ENCODE measurements at regions not wholly inside any gene's neighbourhood (a gene's known extent, or its start where the extent isn't known, plus 50 kb on each side); places are given as distances from the start of the nearest gene placed in this dataset.

DNA sequence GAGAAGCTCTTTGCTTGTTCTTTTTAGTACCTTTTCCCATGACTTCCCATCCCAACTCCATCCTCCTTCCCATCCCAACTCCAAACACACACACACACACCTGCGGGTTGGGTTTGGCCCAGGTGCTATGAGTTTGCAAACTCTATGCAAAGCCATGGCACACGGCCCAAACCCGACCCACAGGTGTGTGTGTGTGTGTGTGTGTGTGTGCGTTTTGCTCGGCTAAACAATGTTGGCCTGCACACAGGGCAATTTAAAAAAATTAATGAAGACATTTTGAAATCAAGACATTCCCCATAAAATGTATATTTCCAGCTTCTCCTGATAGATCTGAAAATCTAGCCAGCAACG, 103.7 kb upstream of the TLE3 start:
- DNase-seq (ENCODE audit: low spot score) = no peak

DNA sequence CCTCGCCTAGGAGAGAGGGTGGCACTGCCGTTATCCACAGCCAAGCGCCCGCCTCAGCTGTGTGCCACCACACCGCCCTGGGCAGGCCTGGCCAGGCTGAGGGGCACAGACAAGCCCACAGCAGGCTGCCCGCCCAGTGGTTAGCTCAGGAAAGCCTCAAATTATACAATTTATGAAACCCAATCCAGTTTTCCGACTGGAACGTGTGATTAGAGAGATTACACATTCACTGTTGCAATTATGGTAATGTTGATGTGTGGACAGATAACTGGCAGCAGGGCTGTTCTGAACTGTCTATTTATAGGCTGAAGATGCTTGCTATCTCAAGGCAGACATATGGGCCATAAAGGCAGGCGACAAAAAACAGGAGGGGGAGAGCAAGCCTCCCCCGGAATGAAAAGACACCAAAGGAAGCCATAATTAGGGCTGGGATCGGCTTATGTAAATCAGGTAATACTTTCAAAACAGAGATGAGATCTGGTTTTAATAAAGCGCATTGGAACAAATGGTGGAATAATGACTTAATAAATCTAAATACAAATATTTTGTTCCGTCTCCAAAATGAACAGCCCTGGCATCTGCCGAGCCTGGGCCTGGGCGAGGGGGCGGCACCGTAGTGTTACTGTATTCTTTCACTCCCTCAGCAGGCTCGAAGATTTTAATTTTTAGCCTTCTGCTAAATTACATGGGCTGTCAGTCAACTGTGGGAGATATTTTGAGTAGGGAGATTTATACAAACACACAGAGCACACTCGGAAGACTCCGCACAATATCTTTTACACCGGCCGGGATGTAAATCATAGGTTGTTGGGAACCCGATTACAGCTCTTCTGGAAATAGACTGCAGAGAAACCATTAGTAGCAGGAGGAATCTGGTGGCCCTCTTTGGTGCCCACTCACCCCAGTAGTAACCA, 103.1 kb upstream of the TLE3 start:
- DNase-seq (ENCODE audit: low spot score) = no peak

DNA sequence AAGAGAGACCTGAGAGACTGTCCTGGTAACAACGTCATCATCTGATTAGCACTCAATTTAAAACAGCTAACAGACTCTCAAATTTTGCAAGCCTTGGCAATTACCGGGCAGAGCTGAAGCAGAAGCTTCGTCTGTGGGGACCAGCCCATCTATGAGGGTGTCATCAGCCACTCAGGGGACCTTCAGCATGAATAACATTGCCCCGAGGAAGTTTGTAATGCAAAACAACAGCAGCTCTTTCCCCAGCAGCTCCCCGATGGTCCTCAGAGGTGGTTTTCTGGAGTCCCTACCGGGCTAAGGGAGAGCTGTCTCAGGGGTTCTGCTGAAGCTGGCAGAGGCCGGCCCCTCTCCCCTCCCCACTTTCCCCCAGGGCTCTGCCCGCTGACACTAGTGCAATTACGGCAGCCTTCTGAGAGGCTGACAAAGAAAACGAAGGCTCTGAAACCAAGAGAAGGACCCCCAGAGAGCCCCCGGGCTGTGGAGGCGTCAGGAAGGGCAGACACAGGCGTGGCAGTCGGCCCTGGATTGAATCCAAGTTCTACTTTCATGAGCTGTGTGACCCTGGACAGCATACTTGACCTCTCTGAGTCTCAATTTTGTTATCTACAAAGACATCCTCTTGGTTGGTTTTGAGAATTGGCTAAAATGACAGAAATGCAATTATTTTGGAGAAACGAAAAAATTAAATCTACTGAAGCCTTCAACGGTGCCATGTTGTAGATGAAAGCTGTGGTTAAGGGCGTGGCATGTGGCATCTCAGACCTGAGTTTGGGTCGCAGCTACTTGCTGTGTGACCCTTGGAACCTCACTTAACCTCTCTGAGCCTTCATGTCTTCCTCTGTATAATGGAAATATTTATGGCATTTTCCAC, 102.1 kb upstream of the TLE3 start:
- DNase-seq (ENCODE audit: low spot score) = no peak

DNA sequence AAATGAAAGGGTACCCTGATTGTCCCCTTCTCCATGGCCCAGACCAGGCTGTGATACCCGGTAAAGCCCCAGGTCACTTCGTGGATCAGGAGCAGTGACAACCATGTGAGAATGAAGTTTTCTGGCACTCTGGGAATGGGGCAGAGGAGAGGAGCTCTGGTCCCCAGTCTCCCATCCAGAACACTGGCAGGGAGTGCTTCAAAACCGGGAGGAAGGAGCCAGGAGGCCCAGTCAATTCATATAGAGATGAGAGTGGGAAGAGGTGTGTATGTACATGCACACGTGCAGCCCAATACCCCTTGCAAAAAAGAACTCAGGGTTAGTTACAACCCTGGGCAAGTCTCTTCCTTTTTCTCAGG, 101.4 kb upstream of the TLE3 start:
- no peak for DNase-seq (ENCODE audit: low spot score)

DNA sequence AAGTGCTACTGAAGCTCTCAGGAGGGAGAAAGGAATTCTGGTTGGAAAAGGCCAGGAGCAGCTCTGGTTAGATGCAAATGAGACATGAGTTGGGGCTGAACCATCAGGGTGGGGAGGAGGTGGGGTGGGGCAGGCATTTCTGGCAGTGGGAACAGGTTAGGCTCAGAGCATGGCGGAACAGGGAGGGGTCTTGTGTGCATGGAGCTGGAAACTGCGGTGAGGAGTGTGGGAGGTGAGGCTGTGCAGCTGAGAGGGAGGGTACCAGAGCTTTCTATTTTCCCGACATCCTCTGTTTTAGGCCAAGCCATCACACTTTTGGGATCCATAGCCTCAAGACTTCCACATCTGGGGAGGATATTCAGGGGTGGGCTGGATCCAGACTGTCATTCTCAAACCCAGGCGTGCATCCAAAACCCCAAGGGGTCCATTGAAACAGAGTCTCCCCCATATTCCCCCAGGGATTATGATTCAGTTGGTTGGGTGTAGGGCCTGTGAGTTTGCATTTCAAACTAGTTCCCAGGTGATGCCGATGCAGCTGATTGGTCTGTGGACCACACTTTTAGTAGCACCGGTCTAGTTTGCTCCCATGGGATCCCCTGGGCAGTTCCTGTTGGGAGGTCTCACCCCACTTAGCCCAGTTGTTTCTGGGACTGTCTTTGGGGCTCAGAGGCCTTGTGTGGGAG, 100.9 kb upstream of the TLE3 start:
- DNase-seq (ENCODE audit: low spot score) = no peak

DNA sequence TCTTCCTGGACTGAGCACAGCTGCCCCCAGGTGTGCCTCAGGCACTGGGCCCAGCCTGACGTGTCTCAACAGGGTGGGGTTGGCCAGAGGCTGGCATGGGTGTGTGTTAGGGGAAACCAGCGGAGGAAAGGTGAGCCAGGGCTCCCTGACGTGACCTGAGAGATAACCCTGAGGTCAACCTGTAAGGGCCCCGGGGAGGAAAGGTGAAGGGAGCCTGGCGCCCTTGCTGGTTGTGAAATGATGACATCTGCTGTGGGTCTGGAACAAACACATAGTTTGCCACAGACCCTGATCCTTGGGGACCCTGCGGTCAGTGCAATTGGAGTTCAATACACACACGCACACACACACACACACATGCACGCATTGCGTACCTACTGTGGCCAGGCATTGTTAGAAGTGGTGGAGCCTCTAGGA, 100.2 kb upstream of the TLE3 start:
- no peak for DNase-seq (ENCODE audit: low spot score)

DNA sequence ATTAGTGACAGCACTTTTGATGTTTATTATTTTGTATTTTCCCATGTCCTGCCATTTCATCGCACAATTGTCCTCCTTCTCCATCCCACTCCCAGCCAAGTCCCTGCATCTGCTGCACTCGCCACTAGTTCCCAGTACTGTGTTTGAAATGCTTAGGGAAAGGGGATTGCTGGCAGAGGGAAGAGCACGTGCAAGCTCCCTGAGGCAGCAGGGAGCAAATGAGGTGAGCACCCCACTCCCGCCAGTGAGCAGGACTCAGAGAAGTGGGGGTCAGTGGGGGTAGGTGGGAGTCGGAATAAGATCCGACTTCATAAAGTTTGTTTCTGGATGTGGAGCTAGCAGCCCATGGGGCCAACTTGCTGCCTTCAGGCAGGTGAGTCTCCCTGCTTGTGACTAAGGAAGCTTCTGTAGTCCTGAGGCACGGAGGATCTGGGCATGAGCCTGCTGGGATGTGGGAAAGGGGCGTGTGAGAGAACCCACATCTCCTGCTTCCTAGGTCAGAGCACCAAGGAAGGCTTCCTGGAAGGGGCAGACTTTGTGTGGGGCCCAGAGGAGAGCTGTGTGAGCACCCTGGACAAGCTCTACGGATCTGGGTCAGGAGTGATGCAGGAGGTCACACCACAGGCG, 99.7 kb upstream of the TLE3 start:
- no peak for DNase-seq (ENCODE audit: low spot score)

DNA sequence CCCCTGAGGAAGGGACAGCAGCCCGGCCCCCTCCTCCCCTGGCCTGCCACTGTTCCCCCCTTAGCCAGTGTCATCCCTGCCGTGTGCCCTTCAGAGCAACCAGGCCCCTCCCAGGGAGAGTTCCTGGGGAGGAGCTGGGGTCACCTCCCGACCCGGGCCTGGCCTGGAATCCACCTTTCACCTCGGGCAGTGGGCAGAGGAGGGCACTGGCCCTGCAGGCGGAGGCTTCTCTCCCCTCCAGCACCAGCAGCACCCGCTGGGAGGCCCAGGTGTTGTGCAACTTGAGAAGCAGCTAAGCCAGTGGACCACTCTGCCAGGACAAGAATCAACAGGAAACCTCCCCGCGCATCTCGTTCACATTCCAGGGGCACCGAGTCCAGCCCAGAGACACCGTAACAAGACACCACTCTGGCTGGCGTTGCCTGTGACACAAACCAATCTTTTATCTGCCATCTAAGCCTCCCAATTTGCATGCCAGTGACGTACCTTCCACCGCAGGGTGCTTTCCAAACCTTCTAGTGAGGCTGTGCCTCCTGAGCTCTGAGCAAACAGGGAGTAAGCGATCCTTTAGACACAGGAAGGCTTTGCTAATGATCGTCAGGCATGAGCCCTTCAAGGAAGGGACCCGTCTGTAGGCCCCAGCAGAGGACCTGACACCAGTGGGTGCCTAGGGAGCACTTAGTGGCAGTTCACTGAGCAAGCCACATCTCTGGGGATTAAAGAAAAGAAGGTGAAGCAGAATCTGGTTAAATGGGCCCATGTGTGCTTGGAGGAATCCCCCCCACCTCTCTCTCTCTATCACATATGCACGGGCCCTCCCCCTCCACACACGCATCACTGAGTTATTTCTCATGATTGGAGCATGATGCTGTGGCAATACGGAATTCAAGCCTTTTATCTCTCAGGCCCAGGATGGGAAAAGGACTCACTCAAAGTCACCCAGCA, 98.9 kb upstream of the TLE3 start:
- DNase-seq (ENCODE audit: low spot score) = peak; percentile 96

DNA sequence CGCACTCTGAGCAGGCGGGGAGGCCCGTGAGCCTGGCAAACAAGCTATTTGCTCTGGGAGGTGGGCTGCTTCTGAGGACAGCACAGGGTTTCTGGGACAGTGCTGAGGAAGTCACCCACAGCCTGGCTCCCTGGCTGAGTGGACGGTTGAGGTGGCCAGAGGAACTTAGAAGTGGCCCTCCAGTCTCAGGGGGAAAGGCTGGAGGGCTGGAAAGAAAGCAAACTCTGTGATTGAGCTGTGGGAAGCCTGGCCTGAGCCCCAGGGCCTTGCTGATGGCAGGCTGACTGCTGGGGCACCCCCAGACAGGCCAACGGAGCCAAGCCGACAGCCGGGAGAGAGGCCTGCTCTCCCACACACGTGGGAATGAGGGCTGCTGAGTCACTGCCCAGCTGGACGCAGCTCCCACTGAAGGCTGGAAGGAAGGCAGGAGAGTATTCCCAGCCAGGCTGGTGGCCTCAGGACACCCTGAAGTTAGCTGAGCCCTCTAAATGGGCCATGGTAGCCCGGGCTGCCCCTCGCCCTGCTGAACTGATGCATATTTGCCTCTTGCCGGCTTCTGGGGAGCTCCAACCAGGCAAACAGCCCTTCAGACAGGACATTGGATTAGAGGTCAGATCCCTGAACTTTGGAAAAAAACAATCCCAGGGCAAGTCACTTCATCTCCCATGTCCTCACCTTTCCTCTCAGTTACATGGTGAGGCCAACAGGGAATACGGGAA, 98.0 kb upstream of the TLE3 start:
- peak; percentile 63 for DNase-seq (ENCODE audit: low spot score)

DNA sequence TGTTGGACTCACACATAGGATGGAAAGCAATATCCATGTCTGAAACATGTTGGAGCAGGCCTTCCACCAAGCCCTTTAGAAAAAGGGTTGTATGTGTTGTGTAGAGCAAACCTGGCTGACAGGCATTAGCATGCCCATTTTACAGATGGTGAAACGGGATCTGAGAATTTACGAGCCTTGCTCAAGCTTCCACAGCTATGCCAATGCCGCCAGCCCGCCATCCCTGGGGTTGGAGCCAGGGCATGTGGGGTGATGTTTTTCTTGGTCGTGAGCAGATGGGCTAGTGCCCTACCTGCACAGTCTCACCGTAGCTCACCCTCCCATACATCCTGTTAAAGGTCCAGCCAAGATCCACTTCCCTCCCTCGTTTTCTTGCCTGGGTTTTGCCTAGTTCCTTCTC, 97.5 kb upstream of the TLE3 start:
- no peak for DNase-seq (ENCODE audit: low spot score)

DNA sequence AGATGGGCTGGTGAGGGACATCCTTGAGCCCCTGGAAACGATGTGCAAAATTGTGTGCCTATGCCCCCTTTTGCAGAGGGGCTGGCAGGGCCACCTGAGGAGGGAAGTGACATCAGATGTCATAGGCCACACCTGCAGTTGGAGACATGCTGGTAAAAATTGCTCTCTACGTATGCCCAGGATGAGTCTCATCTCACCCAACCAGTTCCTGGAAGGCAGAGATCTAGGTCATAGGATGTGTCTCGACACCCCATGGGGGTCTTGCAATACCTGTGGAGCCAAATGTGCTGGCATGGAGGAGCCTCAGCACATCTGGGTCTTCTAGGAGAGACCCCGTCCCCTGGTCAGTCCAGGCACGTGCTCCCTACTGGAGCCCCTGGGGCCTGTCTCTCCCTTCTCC, 96.5 kb upstream of the TLE3 start:
- DNase-seq (ENCODE audit: low spot score) = no peak

DNA sequence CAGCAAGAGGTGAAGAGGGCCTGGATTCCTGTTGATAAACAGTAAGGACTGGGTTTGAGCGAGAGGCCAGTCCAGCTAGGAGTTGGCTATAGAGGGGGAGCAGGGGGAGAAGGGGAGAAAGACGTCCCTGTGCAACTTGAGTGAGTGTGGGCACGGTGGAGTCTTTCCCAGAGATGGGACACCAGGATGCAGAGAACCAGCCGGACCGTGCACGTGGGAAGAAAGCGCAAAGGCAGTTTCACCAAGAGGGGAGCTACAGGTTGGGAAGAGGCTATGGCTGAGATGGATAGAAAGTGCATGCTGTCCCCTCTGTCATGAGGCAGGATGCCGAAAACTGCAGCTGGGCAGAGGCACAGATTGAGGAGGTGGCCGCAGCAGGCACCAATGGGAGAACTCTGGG, 96.0 kb upstream of the TLE3 start:
- no peak for DNase-seq (ENCODE audit: low spot score)

DNA sequence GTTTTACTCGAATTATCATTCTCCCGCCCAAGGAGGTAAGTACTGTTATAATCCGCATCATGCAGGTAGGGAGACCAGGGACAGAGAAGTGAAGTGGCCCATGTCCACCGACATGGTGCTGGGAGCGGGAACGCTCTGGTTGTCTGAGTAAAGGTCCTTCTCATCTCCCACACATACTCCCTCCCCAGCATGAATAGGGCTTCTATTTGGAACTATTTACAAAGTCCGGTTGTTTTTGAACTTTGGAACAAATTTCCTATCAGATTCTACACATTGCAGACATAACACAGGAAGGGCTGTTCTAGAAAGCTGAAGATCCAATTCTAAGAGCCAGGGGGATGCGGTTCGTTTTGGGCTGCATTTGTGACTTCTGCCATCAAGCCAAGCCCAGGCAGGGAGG, 94.8 kb upstream of the TLE3 start:
- DNase-seq (ENCODE audit: low spot score) = no peak

DNA sequence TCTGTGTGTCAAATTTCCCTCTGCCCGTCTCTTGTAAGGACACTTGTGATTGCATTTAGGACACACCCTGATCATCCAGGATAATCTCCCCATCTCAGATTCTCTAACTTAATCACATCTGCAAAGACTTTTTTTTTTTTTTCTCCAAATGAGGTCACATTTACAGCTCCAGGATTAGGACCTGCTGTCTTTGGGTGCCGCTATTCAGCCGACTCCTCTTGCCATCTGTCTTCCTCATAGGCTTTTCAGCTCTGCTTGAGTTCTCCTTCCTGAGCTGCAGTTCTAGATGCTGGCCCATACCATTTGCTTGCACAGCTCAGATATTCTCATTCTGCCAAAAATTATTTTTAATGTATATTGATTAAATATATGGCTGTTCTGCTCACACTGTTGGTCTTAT, 94.3 kb upstream of the TLE3 start:
- DNase-seq (ENCODE audit: low spot score) = no peak

DNA sequence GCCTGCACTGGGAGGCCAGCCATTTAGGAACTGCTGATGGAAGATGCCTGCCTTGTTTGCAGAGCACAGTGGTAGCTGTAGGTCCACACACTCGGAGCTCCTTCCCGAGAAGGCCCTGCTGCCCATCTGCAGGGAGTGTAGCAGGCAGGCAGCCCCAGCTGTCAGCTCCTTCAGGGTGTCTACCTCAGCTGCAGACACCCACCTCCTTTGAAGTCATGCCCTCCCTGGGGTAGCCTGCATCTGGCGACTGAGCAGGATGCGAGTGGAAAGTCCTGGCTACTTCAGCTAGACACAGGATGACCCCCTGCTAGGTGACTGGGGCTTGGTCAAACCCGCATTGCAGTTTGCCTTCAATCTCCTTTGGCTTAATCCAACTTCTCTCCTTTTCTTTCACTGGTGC, 93.2 kb upstream of the TLE3 start:
- DNase-seq (ENCODE audit: low spot score) = no peak

DNA sequence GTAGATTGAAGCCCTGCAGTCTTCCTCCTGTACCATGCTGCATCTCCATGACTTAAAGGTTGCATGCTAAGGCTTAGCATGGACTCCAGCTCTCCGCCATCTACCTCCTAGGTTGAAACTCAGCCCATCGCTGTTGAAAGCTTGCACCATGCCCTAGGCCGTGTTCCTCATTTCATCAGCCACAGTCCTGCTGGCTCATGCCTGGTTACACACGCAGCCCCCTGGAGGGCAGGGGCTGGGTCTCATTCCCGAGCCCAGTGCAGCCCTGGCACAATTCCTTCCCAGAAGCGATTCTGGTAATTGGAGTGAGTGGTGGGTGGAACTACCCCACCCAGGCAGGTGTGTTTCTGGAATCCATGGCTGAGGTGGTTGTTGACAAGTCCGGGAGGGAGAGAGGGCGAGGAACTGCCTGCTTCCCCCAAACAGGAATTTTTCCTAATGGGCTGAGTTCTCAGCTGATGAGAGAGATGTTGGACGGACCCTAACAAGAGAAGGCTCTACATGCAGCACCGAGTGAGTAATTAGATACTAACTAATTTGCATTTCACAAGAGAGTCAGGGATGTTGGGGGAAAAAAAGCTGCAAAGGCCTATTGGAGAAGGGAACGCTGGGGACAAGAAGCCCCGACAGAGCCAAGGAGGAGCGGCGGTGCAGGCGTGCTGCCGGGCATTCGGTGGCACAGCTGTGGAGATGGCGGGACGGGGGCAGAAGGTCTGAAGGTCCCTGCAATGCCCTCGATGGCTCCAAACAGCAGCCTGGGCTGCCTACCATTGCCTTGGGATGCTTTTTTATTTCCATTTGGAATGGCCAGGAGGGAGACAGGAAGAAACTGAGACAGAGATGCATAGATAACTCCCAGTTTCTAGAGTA, 92.3 kb upstream of the TLE3 start:
- DNase-seq (ENCODE audit: low spot score) = no peak

DNA sequence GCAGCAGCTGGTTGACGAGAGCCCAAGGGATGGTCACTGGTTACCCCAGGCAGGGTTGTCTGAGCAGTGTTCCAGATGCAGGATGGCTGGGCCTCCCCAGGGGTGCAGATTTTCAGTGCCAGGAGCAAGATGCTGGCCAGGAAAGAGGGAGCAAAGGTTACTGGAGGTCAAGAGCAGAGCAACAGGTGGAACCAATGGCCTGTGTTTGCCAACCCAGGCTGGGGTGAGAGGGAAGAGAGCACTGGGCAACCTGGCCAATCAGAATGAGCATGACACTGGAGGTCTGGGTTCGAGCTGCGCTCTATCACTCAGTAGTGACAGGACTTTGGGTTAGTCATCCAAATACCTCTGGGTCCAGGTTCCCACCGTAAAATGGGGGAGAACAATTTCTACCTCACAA, 90.6 kb upstream of the TLE3 start:
- DNase-seq (ENCODE audit: low spot score) = no peak

DNA sequence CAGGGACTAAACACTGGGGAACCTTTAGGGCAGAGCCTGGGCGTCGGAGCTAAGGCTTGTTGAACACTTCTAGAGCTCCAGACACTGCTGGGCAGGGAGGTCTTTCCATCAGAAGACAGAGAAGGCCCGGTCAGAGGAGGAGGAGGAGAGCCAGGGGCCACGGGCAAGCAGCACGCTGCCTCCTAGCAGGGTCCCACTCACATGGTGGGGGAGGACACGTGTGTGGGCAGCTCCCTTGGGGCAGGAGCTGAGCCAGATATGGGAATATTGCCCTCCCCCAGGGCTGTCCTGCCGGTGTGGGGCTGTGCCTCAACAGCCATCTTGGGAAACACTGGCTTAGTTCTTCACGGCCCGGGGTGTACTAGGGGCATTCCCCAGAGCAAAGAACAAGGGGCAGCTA, 89.6 kb upstream of the TLE3 start:
- DNase-seq (ENCODE audit: low spot score) = no peak

DNA sequence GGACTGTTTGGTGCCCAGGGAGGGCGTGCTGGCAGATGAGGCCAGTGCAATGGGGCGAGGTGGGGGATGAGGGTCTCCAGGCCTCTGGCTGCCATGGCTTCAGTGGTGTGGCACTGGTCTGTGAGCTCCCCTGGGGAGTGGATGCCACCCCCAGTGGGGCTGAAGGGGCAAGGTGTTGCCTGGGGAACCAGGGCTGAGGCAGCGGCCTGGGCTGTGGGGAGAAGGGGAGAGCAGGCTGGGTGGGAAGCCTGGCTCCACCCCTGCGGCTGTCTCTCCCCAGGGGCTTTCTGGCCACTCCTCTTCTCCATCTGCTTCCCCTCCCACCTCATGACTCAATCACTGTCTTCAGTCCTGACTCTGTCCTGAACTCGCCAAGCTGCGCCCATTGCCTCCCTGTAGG, 88.4 kb upstream of the TLE3 start:
- DNase-seq (ENCODE audit: low spot score) = no peak
